Right lung (tissue), 2 donors: ENCODE measurements at regions not wholly inside any gene's neighbourhood (a gene's known extent, or its start where the extent isn't known, plus 50 kb on each side); places are given as distances from the start of the nearest gene placed in this dataset.
A peak's percentile ranks its signal among the peaks of the same experiment; 100 is the strongest.

Experiments
- DNase-seq, 2 donors: peaks; one replicate each; pipeline ENCODE4 v3.0.0-alpha.2; 2013

DNA sequence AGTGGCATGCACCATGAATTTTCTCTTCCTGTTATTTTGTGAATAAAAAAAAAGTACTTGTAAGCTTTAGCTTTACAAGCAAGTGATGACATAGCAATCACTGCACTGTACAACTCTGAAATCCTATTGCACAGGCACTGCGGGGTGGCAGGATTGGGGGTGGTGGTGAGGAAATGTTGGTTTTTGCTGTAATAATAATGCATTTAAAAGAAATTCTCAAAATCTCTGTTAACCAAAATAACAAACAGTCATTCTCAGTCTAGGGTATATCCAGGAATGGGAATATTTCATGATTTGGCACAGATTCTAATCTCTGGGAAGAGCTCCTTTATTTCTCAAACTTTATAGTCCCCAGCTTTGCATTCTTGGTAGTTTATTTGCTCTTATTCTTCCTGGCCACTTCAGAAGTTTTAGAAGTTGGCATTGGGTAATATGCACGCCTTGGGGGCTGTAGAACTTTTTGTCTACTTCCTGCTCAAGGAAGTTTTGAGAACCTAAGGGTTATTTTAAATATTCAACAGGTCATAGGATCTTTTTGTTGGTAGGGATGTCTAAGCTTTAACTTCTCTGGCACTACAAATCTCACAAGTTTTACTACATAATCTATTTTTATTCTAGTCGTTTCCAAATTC lies 353.0 kb upstream of the KLF12 start:
- DNase-seq = no peak

DNA sequence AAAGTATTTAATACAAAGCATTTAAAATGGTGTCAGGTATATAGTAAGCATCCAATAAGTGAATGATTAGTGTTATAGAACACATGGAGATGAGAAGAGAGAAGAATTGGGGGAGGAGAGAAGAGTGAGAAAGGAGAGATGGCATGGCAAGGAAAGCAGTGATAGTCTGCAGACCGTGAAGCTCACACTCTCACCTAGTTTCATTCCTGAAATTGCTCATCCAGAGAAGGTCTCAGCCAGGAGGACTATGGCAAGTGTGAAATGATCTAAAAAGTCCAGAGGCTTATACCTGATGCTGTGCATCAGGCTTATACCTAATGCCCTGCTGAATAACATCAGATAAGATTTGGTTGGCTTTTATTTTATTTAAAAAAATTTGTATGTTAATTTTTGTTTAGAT lies 351.6 kb upstream of the KLF12 start:
- no peak for DNase-seq

DNA sequence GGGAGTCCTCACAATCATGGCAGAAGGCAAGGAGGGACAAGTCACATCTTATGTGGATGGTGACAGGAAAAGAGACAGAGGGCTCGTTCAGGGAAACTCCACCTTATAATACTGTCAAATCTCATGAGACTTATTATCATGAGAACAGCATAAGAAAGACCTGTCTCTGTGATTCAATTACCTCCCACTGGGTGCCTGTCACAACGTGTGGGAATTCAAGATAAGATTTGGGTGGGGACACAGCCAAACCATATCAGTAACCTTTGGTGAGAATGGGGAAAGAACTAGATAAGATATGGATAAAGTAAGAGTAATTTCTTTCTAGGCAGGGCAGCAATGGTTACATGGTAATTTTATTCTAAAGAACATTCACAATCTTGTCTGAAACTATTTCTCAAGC lies 344.9 kb upstream of the KLF12 start:
- DNase-seq = no peak

- DNase-seq = no peak
Measured at GRCh38 chr13:74476788-74477187, 342.6 kb upstream of the KLF12 start.

DNA sequence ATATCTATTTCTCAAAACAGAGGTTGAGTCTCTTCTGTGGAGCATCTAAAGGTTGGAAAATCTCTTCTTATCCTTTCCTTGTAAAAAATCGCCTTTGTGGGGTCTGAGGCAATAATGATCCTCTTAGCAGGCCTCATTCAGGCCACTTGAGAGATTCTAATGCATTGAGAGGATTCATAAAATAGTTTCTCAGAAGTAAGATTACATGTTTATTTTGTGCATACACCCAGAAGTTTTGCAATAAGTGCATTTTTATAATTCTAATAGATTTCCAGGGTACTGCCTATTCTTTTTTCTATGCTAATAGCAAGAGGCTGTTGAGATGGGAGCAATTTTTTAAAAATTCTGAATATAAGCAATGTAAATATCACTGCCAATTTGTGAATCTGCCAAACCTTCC lies 342.2 kb upstream of the KLF12 start:
- no peak for DNase-seq

DNA sequence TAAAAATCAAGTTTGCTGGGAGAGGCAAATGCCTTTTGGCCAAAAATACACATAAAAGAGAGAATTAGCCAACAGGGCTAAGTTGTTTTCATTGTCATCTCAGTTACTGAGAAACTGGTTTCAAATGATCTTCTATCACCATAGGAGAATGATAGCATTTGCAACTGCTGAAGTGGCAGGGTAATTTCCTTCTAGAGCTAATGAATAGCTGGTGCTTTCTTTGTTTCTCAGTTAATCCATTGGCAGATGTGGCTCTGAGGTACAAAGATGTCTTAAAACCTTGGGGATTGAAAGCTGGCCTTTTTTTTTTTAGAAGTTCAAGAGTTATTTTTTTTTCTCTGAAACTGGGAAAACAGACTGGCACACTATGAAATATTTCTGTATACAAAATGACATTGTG lies 332.7 kb upstream of the KLF12 start:
- no peak for DNase-seq

DNA sequence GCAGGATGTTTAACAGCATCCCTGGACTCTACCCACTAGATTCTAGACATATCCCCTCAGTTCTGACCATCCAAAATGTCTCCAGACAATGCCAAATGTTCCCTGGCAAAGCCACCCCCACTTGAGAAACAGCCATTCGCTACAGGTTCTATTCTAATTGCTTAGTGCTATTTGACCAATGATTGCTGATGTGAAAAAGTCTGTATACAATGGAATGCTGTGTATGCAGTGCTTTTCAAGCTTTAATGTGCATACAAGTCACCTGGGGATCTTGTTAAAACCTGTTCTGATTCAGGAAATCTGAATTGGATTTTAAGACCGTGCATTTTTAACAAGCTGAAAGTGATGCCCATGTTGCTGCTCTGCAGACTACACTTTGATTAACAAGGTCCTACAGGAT lies 331.8 kb upstream of the KLF12 start:
- DNase-seq = no peak

GRCh38 chr13:74465271-74465670 lies 331.1 kb upstream of the KLF12 start:
- no peak for DNase-seq

DNA sequence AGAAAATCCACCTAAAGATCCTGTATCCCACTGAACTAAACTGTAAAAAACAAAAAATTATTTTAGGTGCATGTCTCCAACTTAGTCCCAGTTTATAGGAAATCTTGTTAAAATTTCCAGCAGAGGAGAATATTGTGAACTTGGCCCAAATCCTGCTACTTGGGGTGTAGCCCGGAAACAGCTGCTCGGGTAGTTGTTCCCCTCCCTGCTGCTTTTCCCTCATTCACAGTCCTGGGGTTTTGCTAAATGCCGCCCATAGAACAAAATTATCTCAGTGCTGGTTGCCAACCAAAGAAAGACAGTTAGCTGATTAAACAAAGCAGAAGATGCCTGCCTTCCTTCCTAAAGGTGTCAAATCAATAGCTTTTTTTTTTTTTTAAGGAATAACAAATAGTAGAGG lies 330.5 kb upstream of the KLF12 start:
- no peak for DNase-seq

DNA sequence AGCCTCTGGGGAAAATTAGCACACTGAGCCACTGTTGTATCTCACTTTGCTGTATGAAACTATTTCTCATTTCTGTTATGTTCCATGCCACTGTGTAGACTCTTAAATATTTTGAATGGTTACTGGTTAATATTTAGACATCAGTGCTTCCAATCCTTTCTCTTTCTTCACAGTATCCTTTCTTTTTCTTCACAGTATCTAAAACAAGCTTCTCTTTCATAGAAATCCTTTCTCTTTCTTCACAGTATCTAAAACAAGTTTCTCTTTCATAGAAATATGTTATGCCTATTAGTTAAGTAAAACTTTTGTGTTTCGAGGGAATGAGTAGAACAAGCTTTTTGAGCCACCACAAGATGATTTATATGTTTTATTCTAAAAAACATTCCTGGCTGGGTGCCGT lies 326.8 kb upstream of the KLF12 start:
- DNase-seq = no peak

- DNase-seq = no peak
Measured at GRCh38 chr13:74452881-74453280, 318.7 kb upstream of the KLF12 start.

DNA sequence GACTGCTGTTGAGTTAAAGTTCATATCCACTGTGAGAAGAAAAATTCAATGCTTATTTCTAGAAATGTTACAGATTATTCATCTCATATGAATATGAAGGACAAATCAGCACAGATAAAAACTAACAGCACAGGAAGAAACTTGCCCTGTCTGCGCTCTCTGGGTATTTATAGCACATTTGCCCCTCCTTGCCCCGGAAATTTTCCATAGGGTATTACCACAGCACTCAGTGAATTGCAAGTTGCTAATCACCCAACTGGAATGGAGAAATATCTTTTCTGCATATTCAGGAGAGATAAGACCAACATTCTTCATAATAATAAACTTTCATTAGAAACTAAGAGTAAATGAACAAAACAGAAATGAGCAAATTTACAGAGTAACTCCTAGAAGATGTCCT lies 318.0 kb upstream of the KLF12 start:
- DNase-seq = no peak

- no peak for DNase-seq
Measured at GRCh38 chr13:74450964-74451363, 316.8 kb upstream of the KLF12 start.

DNA sequence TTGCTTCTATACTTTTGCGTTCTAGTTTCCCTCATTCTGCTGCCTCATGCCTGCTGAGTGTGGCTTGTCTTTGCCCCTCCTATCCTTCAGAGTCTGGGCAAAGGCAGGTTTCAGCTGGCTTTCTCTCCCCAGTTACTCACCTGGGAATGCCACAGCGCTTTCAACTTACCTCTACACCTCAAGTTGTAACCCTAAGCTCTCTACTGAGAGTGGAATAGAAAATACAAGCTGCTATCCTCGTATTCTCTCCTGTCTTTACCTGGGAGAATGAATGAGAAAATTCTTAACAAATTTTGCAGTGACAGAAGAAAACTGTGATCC lies 316.3 kb upstream of the KLF12 start:
- DNase-seq = no peak

DNA sequence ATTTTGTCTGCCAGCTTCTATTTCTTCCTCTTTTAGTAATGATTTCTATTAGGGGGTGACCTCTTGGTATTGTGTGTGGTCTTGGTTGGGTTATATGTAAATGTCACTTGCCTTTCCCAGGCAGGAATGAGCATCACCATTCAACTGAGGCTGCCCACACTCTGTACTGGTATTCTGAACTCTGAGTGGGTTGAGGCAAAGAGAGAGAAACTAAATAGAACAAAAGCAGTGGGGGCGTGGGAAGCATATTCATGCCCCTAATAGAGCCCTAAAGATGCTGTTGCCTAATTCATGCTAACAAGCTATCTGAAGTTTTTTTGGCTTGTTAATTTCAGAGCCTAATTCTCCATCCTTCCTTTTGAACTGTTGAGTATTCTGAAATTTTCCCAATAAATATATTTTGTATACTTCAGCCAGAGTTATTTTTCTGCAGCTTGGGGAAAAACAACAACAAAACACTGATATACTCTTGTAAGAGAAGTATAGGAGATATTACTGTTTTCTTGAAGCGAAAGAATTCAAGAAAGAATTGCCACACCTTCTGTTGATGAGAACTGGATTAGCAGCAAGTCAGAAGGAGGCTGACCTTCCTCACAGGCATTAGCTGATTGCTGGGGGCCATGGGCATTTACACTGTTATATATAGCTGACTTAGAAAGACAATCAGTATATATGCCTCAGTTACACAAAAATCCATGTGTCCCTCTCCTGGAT lies 315.8 kb upstream of the KLF12 start:
- no peak for DNase-seq

- no peak for DNase-seq
Measured at GRCh38 chr13:74444864-74445479, 310.8 kb upstream of the KLF12 start.

GRCh38 chr13:74444161-74444571 lies 310.0 kb upstream of the KLF12 start:
- DNase-seq = no peak

DNA sequence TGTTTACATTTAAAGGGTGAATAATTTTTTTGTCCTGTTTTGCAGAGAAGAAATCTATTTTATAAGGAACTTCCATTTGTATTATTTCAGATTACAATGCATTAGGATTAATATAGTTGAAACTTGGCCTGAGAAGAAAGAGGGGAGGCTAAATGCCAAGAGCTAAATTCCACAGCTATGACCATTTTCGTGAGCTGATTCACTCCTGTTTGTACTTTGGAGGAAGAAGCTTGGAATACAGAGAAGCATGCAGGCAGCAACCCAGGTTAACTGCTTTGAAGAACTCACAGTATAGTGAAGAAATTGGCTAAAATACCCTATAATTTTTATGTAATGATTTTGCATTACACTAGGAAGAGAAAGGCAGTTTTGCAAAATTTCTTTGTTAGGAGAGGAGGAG lies 309.4 kb upstream of the KLF12 start:
- DNase-seq = no peak

GRCh38 chr13:74442751-74443150 lies 308.5 kb upstream of the KLF12 start:
- no peak for DNase-seq

DNA sequence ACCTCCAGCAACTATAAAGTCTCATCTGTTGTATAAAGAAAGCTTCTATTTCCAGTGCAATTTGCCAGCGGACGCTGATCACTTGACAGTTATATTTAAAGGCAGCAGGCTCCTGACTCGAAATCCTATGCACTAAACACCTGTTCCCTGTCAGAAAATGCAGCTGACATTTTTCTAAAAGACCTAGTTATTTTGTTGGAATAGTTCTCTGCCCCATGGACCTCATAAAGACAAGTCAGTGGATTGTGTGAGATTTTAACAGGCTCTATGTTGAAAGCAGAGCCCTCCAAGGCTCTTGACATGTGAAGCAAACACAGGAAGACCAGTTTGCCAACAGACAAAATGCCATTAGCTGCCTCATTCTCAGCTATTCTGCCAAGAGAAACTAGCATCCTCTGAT lies 304.7 kb upstream of the KLF12 start:
- DNase-seq = peak; percentile 50 to 60

- DNase-seq = no peak
Measured at GRCh38 chr13:74434782-74435181, 300.6 kb upstream of the KLF12 start.

- no peak for DNase-seq
Measured at GRCh38 chr13:74424455-74424854, 290.3 kb upstream of the KLF12 start.

- no peak for DNase-seq
Measured at GRCh38 chr13:74423434-74423833, 289.2 kb upstream of the KLF12 start.

- DNase-seq = no peak
Measured at GRCh38 chr13:74414458-74414857, 280.3 kb upstream of the KLF12 start.
